Cerebellar cortex (tissue), 1 donor: ENCODE measurements at regions not wholly inside any gene's neighbourhood (a gene's known extent, or its start where the extent isn't known, plus 50 kb on each side); places are given as distances from the start of the nearest gene placed in this dataset.

ENCODE experiments used
- DNase-seq: peaks from one replicate; pipeline ENCODE4 v3.0.0-alpha.2; 2015; ENCODE audit warnings: low spot score

DNA sequence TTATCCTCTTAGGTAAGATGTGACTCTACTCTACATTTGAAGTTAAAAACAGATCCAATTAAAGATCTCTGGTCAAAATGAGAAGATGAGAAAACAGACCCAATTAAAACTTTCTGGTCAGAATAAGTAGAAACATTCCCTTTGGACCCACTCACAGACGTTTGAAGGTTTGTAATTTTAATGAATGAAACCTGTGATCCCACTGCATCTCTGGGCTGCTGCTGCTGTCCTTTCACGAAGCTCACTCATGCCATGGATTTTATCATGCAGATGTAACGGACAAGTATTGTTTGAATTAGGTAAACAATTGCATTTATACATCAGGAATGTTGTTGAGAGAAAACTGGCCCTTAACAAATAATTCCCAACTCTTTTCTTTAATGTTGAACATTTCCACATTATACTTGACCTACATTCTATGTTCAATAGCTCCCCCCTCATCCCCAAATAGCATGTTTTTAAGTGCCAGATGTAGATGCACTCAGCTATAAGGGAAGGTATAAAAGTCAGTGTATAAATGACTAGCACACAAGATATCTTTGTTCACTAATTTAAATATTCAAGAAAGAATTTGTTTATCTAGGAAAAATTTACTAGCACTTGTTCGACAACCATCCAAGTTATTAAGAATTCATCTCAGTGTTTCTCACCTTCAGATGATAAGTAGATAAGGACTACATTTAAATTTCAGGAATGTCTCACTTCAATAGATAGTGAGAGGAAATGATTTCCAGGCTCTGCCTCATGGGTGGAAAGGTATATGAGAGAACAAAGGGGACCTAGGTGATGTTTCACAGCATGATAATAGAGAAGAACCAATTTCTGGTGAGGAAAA, 202.3 kb upstream of the LMNTD1 start:
- DNase-seq: no peak

GRCh38 chr12:25755971-25756260, 202.6 kb upstream of the RASSF8 start:
- DNase-seq: no peak

DNA sequence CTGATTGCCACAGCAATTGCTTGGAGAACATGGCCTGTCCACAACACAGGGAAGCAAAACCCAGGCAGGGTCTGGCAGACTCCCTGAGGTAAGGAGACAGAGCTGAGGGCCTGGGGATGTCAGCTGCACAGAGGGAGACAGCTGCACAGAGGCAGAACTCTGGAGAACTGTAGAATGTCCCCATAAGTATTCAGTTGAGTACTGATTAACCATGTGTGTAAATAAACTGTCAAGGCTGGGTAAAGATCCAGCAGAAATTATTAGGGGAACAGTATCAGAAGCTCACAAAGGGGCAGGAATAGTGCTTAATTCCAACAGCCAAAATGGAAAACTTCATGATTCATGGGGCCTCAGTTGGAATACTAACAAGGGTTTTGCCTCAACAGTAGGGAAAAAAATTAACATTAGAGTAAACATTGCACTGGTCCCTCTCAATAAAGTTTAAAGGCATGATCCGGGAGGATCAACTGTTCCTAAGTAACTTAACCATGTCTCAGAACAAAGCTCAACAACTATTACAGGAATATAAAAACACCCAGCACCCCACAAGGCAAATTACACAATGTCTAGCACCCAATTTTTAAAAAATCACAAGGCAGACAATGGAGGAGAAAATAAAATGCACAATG, 201.3 kb upstream of the RASSF8 start:
- DNase-seq: no peak

- no peak for DNase-seq
Measured at GRCh38 chr12:25759752-25760151, 198.7 kb upstream of the RASSF8 start.

GRCh38 chr12:25761356-25761755, 197.1 kb upstream of the RASSF8 start:
- no peak for DNase-seq

- DNase-seq: no peak
Measured at GRCh38 chr12:25764409-25764808, 194.1 kb upstream of the RASSF8 start.

- DNase-seq: no peak
Measured at GRCh38 chr12:25764892-25765291, 193.6 kb upstream of the RASSF8 start.

GRCh38 chr12:25767606-25768005, 190.9 kb upstream of the RASSF8 start:
- DNase-seq: no peak

- DNase-seq: no peak
Measured at GRCh38 chr12:25768151-25768550, 190.3 kb upstream of the RASSF8 start.

DNA sequence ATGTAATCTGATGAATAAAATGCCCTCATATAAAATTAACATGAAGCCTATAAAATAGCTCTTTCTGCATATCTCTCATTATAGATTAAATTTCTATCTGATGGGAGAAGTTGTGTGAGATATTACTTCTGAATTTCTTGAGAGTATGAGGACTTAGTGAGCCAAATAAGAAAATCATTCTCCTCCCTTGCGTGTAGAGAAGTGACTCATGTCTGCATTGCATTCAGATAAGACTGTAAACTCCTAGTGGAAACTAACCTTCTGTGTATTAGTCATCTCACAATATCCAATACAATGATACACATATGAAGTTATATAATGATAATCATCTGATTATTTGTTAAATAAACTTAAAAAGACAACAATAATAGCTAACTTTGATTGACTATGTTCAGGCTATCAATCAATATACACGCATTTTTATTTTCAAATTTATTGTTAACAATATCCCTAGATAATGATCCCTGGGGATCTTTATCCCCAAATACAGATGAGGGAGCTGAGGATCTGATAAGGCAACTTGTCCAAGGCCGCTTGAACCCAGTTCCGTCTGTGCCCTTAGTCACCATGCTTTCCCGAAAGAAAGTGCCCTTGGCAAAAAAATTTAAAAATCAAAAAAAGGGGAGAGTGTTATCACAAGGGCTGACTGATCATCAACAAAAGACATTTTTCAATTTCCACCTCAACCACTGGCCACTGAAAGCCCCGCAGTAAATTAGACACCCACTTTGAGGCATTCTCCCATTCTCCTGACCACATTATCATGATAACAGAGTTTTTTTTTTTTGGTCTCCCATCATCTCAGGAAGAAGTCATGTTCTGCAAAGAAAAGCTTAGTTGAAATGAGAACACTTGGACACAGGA, 189.2 kb upstream of the RASSF8 start:
- no peak for DNase-seq

GRCh38 chr12:25771041-25771440, 187.4 kb upstream of the RASSF8 start:
- DNase-seq: no peak

DNA sequence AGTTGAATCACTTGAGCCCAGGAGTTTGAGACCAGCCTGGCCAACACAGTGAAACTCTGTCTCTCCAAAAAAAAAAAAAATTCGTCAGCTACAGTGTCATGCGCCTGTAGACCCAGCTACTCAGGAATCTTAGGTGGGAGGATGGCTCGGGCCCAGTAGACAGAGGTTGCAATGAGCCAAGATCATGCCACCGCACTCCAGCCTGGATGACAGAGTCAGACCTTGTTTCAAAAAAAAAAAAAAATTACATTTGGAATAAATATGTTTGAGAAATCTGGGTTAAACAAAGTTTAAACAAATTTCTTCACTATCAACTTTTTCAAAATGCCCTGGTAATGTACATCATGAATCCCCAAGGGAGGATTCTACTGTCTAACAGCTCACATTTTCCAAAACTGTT, 187.0 kb upstream of the RASSF8 start:
- DNase-seq: no peak

GRCh38 chr12:25775968-25776367, 182.5 kb upstream of the RASSF8 start:
- no peak for DNase-seq

- DNase-seq: no peak
Measured at GRCh38 chr12:25780771-25781170, 177.7 kb upstream of the RASSF8 start.

DNA sequence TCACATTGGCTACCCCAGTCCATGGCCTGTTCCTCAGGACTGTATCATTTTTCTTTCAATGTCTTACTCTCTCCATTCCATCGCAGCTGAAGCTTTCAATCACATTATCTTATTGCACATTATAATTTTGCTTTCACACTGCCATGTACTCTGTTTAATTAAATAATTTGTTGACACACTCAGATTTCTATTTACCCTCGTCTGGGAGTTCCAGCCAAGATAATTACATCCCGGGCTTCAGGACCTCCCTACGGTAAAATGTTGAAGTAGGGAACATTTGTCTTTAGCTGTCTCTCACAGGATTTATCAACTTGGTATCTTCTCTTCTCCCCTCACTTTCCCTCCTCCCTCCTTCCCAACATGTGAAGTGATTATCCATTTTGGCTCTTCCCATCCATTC, 177.2 kb upstream of the RASSF8 start:
- DNase-seq: no peak

DNA sequence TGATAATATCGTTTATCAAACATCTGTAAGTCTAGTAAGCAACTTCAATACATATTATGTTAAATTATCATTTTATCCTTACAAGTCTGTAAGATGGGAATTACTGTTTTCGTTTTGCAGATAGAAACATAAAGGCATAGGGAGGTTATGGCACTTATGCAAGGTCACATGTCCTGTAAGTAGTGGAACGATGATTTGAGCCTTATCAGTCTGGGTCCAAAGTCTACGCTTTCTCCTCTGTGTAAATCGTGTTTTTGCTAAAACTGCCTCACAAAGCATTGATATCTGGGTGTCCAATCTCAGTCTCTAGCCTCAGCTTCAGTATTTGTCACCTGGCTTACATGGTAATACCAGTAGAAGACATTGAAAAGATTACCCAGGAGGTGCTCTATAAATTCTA, 174.9 kb upstream of the RASSF8 start:
- DNase-seq: no peak

DNA sequence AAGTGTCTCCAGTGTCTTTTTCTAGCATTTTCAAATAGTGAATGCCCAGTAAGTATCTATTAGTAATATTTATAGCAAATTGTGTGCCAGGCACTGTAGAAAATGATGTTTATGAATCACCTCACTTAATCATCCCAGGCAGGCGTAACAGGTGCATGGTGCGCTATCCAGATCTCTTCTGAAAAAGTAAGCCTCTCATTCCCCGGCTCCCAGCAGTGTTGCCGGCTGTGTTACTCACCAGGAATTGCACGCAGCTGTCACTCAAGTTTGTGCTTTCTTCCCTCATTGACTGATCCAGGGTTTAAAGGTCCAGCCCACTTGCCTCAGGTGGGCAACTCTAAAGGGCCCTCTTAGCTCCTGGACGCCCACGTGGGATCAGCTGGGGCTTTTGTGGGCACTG, 173.8 kb upstream of the RASSF8 start:
- DNase-seq: no peak

GRCh38 chr12:25785134-25785533, 173.3 kb upstream of the RASSF8 start:
- no peak for DNase-seq

GRCh38 chr12:25787701-25788100, 170.8 kb upstream of the RASSF8 start:
- no peak for DNase-seq

DNA sequence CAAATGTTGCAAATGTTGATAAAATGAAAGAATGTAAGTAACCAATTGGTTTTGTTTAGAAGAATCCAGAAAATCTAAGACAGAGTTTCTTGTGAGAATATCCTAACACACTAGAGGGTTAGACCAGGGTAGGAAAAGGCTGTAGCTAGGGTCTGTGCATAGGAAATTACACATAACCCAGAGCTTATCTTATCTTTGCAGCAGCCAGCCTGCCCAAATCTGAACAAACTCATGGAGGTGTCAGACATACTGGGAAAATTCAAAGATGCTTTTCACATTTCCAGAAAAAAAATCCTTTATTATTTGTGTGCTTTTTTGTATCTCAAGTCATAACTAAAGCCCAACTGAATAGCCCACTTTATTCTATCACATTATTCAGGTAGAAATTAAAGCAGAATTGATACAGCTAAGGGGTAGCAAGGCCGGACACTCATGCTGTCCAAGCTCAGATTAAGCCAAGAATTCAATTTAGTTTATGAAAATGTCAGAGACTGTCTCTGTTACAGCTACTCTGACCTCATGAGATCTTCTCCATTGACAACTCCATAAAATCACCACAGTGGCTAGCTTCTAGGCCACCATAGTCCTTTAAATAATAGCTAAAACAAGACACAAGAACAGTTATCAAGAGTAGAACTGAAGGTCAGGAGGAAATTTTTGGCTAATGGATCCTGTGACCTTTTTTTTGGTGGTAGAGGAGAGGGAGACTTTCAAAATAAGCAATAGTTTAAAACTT, 169.6 kb upstream of the RASSF8 start:
- DNase-seq: no peak

DNA sequence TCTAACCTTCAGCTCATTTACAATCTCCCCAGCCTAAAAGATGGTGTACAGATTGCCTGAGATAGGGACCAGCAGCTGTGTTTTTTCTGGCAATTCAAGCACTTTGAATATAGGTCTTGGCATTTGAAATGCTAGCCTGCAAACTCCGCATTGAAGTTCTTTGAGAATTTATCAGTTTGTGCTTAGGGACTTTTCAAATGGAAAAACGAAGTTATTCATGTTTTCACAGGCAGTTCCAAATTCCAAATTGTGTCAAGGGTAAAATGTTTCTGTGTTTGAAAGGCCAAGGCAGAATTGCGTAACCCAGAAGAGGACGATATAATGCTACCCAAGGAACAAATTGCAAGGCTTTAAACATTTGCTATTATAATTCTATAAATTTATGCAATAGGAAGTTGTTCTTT, 168.9 kb upstream of the RASSF8 start:
- peak; percentile 11 for DNase-seq

GRCh38 chr12:25792031-25792430, 166.5 kb upstream of the RASSF8 start:
- no peak for DNase-seq
